ENCODE measurements at regions not wholly inside any gene's neighbourhood (a gene's known extent, or its start where the extent isn't known, plus 50 kb on each side); places are given as distances from the start of the nearest gene placed in this dataset.

DNA sequence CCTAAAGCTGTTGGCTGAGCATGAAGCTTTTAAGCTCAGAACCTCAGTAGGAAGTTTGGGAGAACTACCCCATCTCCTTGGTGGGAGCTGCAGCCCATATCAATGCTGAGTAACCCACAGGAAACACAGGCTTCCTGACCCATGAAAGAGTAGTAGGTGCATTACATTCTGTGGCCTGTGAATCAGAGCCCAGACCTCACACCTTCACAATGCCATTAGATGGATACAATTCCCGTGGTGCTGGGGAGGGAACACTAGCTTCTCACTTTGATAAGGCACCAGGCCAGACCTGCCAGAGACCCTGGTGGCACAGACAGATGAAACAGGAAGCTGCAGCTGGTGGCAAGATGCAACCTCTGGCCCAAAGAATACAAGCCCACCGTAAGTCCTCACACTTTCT is 308.8 kb downstream of the NPHP4 start:
- intact Hi-C loops (cut with micrococcal nuclease): no loop called here
- H3K9ac ChIP-seq (ENCODE audit: insufficient read depth, low read length, poor library complexity, severe bottlenecking): no peak overlapping the region
- H3K4me1 Mint-ChIP-seq: no peaks in the 10 kb centered on the region
- H3K9me3 ChIP-seq (replicated peaks in 1 of 2; ENCODE audit: control insufficient read depth in 1 of 2, insufficient read depth in 1 of 2, low read length in 2 of 2): no peaks in the 10 kb centered on the region
- no peak overlapping the region for H3K27ac ChIP-seq (ENCODE audit: low read depth in 1 of 2, low read length in 2 of 2)
- no peak overlapping the region for H3K4me3 ChIP-seq (replicated peaks in 1 of 3; ENCODE audit: low read depth in 2 of 3, low read length in 3 of 3)
- peaks cover 0 to 4% (median 2%) of the 10 kb centered on the region in 7 donors for H3K9me3 Mint-ChIP-seq
- H4K20me1 ChIP-seq (ENCODE audit: insufficient read depth, low read length): no peaks in the 10 kb centered on the region
- no peak overlapping the region for H3K27ac Mint-ChIP-seq
- H3K36me3 Mint-ChIP-seq: no peaks in the 10 kb centered on the region
- WGBS (ENCODE audit: insufficient coverage): 20% methylated on average over 1 of the region's 2 CpGs
- H3K27me3 ChIP-seq (ENCODE audit: control insufficient read depth in 2 of 2, insufficient read depth in 2 of 2, low read length in 2 of 2): no peaks in the 10 kb centered on the region
- H3K4me3 Mint-ChIP-seq: no peak overlapping the region
- no peak overlapping the region for H3K4me2 ChIP-seq (replicated peaks; ENCODE audit: extremely low read depth, low read length, poor library complexity, severe bottlenecking)
- TF ChIP-seq, protein P1, sequence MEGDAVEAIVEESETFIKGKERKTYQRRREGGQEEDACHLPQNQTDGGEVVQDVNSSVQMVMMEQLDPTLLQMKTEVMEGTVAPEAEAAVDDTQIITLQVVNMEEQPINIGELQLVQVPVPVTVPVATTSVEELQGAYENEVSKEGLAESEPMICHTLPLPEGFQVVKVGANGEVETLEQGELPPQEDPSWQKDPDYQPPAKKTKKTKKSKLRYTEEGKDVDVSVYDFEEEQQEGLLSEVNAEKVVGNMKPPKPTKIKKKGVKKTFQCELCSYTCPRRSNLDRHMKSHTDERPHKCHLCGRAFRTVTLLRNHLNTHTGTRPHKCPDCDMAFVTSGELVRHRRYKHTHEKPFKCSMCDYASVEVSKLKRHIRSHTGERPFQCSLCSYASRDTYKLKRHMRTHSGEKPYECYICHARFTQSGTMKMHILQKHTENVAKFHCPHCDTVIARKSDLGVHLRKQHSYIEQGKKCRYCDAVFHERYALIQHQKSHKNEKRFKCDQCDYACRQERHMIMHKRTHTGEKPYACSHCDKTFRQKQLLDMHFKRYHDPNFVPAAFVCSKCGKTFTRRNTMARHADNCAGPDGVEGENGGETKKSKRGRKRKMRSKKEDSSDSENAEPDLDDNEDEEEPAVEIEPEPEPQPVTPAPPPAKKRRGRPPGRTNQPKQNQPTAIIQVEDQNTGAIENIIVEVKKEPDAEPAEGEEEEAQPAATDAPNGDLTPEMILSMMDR (IDR thresholded peaks at IDR 0.05): no peak
- H2AFZ ChIP-seq (ENCODE audit: insufficient read depth, low read depth, low read length, poor library complexity, severe bottlenecking): no peak overlapping the region
- no peaks in the 10 kb centered on the region for H3K79me2 ChIP-seq (ENCODE audit: insufficient read depth, low read length)
- DNase-seq: no peak
- peaks cover 0 to 12% (median 7%) of the 10 kb centered on the region in 3 donors for H3K27me3 Mint-ChIP-seq (ENCODE audit: low read depth in 3 of 3)
- H3K4me1 ChIP-seq (ENCODE audit: control insufficient read depth in 1 of 2, insufficient read depth in 2 of 2, low read length in 2 of 2): no peaks in the 10 kb centered on the region
- no peaks in the 10 kb centered on the region for H3K36me3 ChIP-seq (replicated peaks in 1 of 2; ENCODE audit: control insufficient read depth in 1 of 2, insufficient read depth in 2 of 2, low read length in 2 of 2)

DNA sequence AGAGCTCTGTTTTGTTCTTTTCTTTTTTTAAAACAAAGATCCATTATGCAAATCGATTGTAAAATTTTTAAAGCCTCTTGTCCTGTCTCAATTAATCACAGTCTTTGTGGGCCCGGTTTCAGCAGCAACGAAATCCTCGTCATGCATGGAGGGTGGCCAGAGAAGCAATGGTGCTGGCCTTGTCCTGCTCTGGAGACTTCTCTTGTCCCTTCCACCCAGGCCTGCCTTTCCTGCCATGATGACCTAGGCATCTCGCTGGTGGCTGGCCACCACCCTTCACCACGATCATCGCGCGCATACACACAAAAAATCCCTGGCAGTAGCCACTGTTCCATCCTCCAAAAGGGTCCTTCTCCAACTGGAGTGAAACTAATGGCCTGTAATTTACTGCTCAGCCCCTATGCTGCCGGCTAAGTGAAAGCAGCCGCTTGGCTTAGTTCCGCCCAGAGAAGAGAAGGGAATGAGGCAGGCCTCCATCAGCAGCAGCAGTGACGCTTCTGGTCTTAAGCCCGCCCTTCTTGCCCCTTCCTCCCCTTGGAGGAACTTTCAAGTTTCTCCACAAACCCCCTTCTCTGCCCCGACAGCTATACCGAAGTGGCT is 309.5 kb downstream of the NPHP4 start:
- H3K27me3 Mint-ChIP-seq (ENCODE audit: low read depth in 3 of 3): peaks cover 2 to 12% (median 6%) of the 10 kb centered on the region in 3 donors
- Histone ChIP-seq H3K9ac (ENCODE audit: insufficient read depth, low read length, poor library complexity, severe bottlenecking) (no peak overlapping the region), H3K27ac (ENCODE audit: low read depth in 1 of 2, low read length in 2 of 2) (no peak overlapping the region), H3K27me3 (ENCODE audit: control insufficient read depth in 2 of 2, insufficient read depth in 2 of 2, low read length in 2 of 2) (no peaks in the 10 kb centered on the region), H3K79me2 (ENCODE audit: insufficient read depth, low read length) (no peaks in the 10 kb centered on the region), H3K4me3 (replicated peaks in 1 of 3; ENCODE audit: low read depth in 2 of 3, low read length in 3 of 3) (no peak overlapping the region), H3K36me3 (replicated peaks in 1 of 2; ENCODE audit: control insufficient read depth in 1 of 2, insufficient read depth in 2 of 2, low read length in 2 of 2) (no peaks in the 10 kb centered on the region), H3K9me3 (replicated peaks in 1 of 2; ENCODE audit: control insufficient read depth in 1 of 2, insufficient read depth in 1 of 2, low read length in 2 of 2) (no peaks in the 10 kb centered on the region), H3K4me2 (replicated peaks; ENCODE audit: extremely low read depth, low read length, poor library complexity, severe bottlenecking) (no peak overlapping the region), H2AFZ (ENCODE audit: insufficient read depth, low read depth, low read length, poor library complexity, severe bottlenecking) (no peak overlapping the region), H4K20me1 (ENCODE audit: insufficient read depth, low read length) (no peaks in the 10 kb centered on the region), H3K4me1 (ENCODE audit: control insufficient read depth in 1 of 2, insufficient read depth in 2 of 2, low read length in 2 of 2) (no peaks in the 10 kb centered on the region)
- no peaks in the 10 kb centered on the region for H3K4me1 Mint-ChIP-seq
- H3K9me3 Mint-ChIP-seq: peaks cover 0 to 4% (median 0%) of the 10 kb centered on the region in 7 donors
- WGBS (ENCODE audit: insufficient coverage): 87% methylated on average over 16 of the region's 16 CpGs
- TF ChIP-seq, protein P1 (IDR thresholded peaks at IDR 0.05): no peak
- no peak overlapping the region for H3K27ac Mint-ChIP-seq
- intact Hi-C loops (cut with micrococcal nuclease): no loop called here
- H3K36me3 Mint-ChIP-seq: no peaks in the 10 kb centered on the region
- DNase-seq: no peak
- no peak overlapping the region for H3K4me3 Mint-ChIP-seq
